ENCODE measurements at regions not wholly inside any gene's neighbourhood (a gene's known extent, or its start where the extent isn't known, plus 50 kb on each side); places are given as distances from the start of the nearest gene placed in this dataset.

DNA sequence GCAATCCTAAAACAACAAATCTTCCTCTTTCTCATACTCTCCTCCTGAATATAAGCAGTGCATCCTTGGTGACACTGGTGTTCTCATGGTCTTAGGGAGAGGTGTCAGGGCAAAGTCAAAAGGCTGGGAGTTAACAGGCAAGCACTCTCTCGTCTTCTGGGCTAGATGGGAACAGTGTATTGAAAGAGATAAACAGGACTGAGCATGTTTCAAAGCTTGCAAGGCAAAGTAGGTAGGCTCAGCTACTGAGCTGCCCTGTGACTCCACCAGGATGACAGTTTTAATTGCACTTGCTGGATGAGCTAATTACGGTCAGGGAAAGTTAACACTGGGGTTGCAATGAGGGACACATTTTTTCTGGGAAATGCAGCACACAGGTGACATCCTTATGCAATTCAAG lies 554.9 kb upstream of the NRP1 start:
- no peak for TF ChIP-seq YY1 (IDR thresholded peaks at IDR 0.05; ENCODE audit: insufficient read depth, insufficient read length)
- TF ChIP-seq ZNF274 (IDR thresholded peaks at IDR 0.05; ENCODE audit: low read depth, low read length): no peak
- no peak for TF ChIP-seq SUZ12 (IDR thresholded peaks at IDR 0.05; ENCODE audit: extremely low read depth, insufficient read depth, insufficient read length)

Measured in NT2/D1 (cell line).